SU-DHL-6 (cell line): ENCODE measurements at regions not wholly inside any gene's neighbourhood (a gene's known extent, or its start where the extent isn't known, plus 50 kb on each side); places are given as distances from the start of the nearest gene placed in this dataset.

Experiments
- CTCF ChIP-seq: fragments of 200-600 bp; sonication (generic); IDR thresholded peaks from one replicate; pipeline ENCODE4 v1.5.1; 2017; ENCODE audit warnings: antibody characterized with exemption, mild to moderate bottlenecking, low read length, moderate library complexity; ENCODE audit not compliant: insufficient read depth, poor library complexity, severe bottlenecking
- EZH2phosphoT487 ChIP-seq: fragments of 200-600 bp; sonication (generic), shearing (Covaris generic); conservative IDR thresholded peaks from 2 replicates; pipeline ENCODE4 v1.6.1; 2018; ENCODE audit warnings: mild to moderate bottlenecking, antibody characterized with exemption, low read length, moderate library complexity, mixed read lengths

GRCh38 chr15:79172801-79173460 is 82.4 kb upstream of the RASGRF1 start:
- TF ChIP-seq CTCF (no peak), EZH2phosphoT487 (no peak)
